DMS79 treated with DMSO at 0.1 percent for 48 hours (cell line): ENCODE measurements at regions not wholly inside any gene's neighbourhood (a gene's known extent, or its start where the extent isn't known, plus 50 kb on each side); places are given as distances from the start of the nearest gene placed in this dataset.
"Not testable (repeated sequence)": the region's sequence is repeated elsewhere in the genome, so short reads cannot be mapped to it uniquely, and the experiment has no call there.

Experiments used
- DNase-seq: peaks from one replicate; lab custom pipeline; 2025; lab: John Stamatoyannopoulos, UW

DNA sequence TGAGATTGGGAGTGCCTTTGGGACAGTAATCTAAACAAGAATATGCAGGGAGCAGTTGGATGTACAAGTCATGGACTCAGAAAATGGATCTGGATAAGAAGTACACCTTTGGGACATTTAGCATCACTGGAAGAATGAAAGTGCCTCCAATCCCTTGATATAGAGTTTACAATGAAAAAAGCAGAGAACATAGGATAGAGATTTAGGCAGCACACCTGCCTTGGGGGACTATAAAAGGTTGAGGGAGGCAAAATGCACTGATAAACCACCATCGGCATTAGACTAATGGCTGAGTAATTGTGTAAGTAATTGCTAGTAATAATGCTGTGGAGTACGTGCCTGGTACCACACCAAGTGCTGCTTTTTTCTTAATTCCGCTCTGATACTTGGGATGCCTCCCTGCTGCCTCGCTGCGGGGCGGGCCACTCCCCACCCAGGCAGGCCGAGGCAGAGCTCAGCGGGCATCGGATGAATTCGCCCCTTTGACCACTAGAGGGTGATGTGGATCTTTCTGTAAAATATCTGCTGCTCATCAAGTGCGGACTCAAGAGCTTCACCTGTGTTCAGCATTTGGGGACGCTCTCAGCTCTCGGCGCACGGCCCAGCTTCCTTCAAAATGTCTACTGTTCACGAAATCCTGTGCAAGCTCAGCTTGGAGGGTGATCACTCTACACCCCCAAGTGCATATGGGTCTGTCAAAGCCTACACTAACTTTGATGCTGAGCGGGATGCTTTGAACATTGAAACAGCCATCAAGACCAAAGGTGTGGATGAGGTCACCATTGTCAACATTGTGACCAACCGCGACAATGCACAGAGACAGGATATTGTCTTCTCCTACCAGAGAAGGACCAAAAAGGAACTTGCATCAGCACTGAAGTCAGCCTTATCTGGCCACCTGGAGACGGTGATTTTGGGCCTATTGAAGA, 99.9 kb downstream of the ANKRD18B start:
- peak; percentile 75 for DNase-seq

DNA sequence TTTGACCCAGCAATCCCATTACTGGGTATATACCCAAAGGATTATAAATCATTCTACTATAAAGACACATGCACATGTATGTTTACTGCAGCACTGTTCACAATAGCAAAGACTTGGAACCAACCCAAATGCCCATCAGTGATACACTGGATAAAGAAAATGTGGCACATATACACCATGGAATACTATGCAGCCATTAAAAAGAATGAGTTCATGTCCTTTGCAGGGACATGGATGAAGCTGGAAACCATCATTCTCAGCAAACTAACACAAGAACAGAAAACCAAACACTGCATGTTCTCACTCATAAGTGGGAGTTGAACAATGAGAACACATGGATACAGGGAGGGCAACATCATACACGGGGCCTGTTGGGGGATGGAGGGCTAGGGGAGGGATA, 104.3 kb downstream of the ANKRD18B start:
- not testable (repeated sequence) for DNase-seq

DNA sequence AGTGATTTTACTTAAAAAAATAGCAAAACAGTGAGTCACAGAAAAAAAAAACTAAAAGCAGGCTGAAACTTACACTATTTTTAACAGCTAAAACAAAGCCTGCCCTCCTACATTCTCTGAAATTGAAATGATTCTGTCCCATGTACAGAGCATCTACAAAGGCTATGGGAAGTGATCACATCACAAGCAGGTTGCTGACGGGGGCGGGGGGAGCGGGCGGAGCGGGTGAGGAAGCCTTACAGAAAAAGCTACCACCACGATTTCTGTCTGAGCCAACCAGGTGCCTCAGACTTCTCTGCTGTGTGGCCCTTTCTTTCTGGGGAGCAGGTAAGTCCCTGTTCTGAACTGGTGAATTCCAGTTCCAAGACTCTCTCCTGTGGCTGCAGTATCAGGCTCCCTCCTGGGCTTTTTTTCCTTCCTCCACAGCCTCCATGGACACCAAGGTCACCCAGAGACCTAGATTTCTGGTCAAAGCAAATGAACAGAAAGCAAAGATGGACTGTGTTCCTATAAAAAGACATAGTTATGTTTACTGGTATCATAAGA, 104.9 kb downstream of the ANKRD18B start:
- no peak for DNase-seq

- DNase-seq = no peak
Observed at GRCh38 chr9:33633636-33634035, 109.6 kb downstream of the ANKRD18B start.

- DNase-seq = no peak
Observed at GRCh38 chr9:33637881-33638280, 113.8 kb downstream of the ANKRD18B start.

GRCh38 chr9:33638391-33638915, 114.4 kb downstream of the ANKRD18B start:
- no peak for DNase-seq

GRCh38 chr9:33645706-33646105, 121.7 kb downstream of the ANKRD18B start:
- DNase-seq = no peak

GRCh38 chr9:33649463-33649862, 125.4 kb downstream of the ANKRD18B start:
- DNase-seq = no peak

DNA sequence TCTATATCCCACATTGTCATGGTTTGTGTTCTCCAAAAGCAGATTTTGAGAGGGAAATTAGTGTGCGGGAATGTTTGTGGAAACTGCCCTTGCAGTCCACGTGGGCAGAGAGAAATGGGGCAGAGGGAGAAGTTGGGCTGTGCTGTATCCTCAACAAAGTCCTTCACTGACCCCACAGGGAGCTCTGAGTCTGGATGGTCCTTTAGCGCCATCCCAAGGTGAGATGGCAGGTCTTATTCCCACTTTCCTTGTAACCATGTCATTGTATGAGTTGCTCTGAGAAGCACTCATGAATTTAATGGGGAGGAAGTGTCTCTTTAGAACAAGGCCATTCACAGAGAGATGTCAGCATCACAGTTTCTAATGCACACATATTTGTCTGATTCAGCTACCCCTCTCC, 127.1 kb downstream of the ANKRD18B start:
- no peak for DNase-seq

DNA sequence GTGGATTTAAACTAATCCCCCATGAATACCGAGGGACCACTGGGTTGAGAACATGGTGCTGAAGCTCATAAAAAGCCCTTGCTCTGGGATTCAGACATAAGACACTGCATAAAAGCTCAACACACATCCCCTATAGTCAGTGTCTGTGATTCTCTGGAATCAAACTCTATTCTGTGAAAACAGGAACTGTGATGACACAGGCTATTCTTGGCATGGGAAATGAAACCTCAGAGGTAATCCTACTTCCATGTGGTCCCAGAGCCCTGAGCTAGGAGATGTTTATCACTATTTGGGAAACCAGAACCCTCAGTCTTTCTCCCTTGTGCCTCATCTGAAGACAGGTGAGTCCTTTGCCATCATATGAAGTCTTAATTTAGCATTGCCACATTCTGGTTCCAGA, 135.4 kb upstream of the PRSS3 start:
- DNase-seq = no peak

DNA sequence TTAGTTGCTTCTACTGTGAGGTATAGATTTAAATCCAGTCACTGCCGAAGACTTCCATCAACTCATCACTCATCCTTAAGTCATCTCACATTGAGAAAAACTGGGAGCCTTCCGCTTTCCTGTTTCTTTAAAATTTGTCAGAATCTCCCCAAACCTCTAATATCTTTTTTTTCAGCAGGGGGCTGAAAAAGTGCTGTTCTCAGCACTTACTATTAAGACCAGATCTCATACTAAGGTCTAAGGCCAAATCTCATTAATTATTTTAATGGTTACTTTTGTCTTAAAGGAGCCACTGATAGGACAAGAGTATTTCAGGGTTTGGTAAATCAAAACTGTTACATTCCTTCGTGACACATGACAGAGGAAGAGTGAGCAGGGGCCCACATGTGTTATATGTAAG, 134.6 kb upstream of the PRSS3 start:
- DNase-seq = no peak

GRCh38 chr9:33661176-33661575, 134.2 kb upstream of the PRSS3 start:
- no peak for DNase-seq

- DNase-seq = no peak
Observed at GRCh38 chr9:33662871-33663270, 132.5 kb upstream of the PRSS3 start.

DNA sequence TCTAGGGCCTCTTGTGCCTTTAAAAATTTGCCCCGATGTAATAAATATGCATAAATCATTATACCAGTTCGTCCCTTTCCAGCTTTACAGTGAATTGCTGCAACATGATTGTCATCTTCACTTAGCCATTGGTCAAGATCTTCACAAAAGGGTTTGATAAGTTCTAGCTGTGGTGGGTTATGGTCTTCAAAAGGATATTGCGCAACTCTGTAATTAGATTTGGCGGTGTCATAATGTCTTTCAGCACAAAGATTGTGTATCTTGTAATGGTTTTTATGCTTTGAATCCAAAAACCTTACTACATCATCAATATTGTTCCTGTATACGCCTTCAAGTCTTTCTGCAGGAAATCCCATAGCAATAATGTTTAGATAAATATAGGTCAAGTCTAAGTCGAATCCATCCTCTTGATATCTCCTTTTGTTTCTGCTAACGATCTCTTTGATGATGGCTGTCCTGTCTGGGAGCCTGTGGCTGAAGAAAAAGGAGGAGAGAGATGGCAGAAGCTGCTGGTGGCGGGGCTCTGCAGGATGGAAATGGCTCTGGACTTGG, 119.1 kb upstream of the PRSS3 start:
- DNase-seq = peak; percentile 34

- DNase-seq = peak; percentile 33
Observed at GRCh38 chr9:33676746-33677505, 118.4 kb upstream of the PRSS3 start.

- no peak for DNase-seq
Observed at GRCh38 chr9:33677506-33677809, 117.9 kb upstream of the PRSS3 start.

DNA sequence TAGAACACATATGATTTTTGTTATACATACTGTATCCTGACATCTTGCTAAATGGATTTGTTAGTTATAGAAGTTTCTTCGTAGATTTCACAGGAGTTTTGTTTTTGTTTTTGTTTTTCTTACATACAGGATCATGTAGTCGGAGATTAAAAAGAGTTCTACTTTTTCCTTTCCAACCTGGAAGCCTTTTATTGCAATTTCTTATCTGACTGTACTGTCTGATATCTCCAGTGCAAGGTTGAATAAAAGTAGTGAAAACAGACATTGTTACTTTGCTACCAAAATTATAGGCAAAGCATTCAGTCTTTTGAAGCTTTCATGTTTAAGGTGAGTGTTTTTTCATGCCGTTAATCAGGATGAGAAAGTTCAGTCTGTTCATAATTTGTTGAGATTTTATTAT, 117.4 kb upstream of the PRSS3 start:
- no peak for DNase-seq

- DNase-seq = no peak
Observed at GRCh38 chr9:33682551-33682950, 112.8 kb upstream of the PRSS3 start.

DNA sequence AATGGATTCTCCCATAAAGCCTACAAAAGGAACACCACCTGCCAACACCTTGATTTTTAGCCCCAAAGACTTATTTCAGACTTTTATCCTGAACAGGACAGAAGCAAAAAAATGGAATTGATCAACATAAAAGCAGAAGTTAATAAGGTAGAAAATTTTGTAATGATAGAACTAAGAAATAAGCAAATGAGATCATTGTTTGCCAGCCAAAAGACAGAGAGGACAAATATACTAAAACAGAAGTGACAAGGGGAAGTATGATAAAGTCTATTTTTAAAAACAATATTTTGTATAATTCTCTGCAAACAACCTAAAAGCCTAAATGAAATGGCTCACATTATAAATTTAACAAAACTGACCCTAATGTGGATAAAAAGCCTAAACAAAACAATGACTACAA, 110.5 kb upstream of the PRSS3 start:
- DNase-seq = no peak

DNA sequence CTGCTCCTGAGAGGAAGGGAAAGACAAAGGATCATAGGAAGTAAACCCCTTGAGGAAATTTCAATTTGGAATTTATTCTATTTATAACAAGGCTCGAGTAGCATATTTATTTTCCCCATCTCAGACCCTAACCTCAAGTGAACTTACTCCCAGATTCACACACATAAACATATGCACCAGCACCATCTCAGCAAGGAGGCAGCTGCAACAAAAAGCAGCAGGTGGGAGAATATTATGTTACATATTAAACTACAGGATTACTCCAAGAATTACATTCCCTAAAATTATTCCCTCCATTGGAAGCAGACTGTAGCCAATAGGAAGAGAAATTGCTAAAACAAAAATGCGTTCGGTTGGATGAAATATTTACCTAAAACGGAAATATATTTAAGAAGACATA, 108.4 kb upstream of the PRSS3 start:
- no peak for DNase-seq

- DNase-seq = no peak
Observed at GRCh38 chr9:33687779-33688178, 107.6 kb upstream of the PRSS3 start.

DNA sequence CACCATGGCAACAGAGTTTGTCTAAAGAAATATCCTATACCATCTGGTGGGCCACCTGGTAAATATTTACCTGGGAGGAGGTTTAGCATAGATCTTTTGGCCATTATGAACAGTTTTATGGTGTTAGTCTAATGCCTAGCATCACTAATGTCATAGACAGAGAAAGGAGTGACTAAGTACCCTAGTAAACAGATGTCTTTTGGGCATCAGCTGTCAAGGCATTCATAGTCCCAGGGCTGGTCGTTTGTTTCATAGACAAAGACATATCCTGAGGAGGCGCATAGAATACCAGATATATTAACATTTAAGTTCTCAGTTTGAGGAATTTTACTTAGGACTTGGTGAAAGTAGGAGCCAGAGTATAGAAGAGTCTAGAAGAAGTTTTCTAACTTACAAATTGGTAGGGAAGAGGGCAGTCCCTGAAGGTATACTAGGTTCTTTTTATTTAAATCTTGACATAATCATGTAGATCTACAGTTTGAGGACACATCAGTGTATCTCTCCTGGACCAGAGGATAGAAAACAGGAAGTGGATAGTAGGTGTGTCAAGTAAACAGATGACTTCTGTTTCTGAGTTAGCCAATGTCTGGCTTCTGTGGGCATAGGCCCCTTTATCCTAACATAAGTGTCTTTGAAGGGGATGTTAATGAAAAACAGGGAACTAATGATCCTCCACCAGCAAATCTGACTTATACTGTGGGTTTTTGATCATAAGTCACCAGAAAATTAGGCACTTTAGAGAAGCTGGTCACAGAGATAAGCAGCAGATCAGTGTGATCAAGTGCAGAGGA, 105.0 kb upstream of the PRSS3 start:
- no peak for DNase-seq
